RWPE1 (cell line): ENCODE measurements at regions not wholly inside any gene's neighbourhood (a gene's known extent, or its start where the extent isn't known, plus 50 kb on each side); places are given as distances from the start of the nearest gene placed in this dataset.

Experiments
- CTCF ChIA-PET: fragments of 350-600 bp; sonication (Branson Sonifier 250); formaldehyde crosslinking; extraction: SDS; loops from one replicate; lab custom pipeline; 2021; lab: Yijun Ruan, JAX
- POLR2A ChIA-PET: fragments of 400-600 bp; formaldehyde crosslinking; extraction: SDS; loops from one replicate; lab custom pipeline; 2020; ENCODE audit warnings: antibody characterized with exemption; ENCODE audit not compliant: low non-redundant PET; lab: Yijun Ruan, JAX
- DNase-seq: peaks from one replicate; pipeline ENCODE4 v3.0.0; 2012; ENCODE audit warnings: low spot score
- H3K27ac ChIP-seq: fragments of 450-650 bp; 2 replicates; pipeline ENCODE4 v1.5.1; 2017
- CTCF ChIP-seq: fragments of 450-650 bp; conservative IDR thresholded peaks from 2 replicates; pipeline ENCODE4 v1.5.1; 2017; ENCODE audit warnings: low read depth, mild to moderate bottlenecking

- DNase-seq = no peak
- POLR2A ChIA-PET = no interaction called here
- CTCF ChIA-PET = interaction anchor here (0.6 kb wide), 1 partner anchor 266 kb away, joined by 3 read pairs; no protein-coding TSS in a partner anchor
- H3K27ac ChIP-seq = no peak overlapping the region
- TF ChIP-seq CTCF = no peak
Observed at GRCh38 chr2:60371681-60372080, 181.8 kb downstream of the BCL11A start.

DNA sequence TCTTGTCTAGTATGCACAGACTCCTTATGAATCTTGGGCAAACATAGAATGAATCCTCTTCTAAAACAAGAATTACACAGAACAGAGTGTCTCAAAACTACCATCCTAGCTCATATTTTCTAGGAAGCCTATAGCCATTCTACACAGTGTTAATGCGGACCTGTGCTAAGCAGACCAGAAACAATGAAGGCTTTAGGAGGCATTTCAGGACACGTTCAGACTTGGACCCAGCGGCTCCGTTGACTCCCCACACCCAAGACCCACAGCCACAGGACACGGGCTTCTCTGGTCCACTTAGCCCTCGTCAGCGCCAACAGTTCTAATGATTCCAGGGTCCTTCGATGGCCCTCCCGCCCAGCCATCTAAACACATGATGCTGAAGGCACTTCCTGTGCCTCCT lies 182.2 kb downstream of the BCL11A start:
- CTCF ChIA-PET = no interaction called here
- H3K27ac ChIP-seq = no peak overlapping the region
- TF ChIP-seq CTCF = no peak
- DNase-seq = no peak
- POLR2A ChIA-PET = no interaction called here

GRCh38 chr2:60370814-60371213 lies 182.6 kb downstream of the BCL11A start:
- no peak overlapping the region for H3K27ac ChIP-seq
- ChIA-PET POLR2A (no interaction called here), CTCF (no interaction called here)
- TF ChIP-seq CTCF = no peak
- no peak for DNase-seq

DNA sequence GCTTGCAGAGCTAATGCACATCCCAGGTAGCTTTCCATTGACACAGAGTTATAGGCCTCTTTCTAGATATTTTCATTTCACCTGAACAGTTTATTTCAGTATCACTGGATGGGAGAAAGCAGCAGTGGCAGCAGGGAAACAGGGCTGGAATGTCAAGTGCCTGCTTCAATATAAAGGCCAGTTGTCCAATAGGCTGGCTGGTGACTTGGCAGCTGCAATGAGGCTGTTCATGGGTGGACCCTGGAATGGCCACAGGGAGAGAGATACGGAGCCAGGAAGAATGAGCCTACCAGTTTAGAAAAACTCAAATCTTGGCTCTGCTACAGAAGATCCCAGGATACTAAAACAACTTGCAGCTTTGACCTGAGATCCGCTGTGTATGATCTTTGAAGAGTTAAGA lies 185.0 kb downstream of the BCL11A start:
- CTCF ChIA-PET = no interaction called here
- no peak for TF ChIP-seq CTCF
- H3K27ac ChIP-seq = no peak overlapping the region
- POLR2A ChIA-PET = no interaction called here
- no peak for DNase-seq

DNA sequence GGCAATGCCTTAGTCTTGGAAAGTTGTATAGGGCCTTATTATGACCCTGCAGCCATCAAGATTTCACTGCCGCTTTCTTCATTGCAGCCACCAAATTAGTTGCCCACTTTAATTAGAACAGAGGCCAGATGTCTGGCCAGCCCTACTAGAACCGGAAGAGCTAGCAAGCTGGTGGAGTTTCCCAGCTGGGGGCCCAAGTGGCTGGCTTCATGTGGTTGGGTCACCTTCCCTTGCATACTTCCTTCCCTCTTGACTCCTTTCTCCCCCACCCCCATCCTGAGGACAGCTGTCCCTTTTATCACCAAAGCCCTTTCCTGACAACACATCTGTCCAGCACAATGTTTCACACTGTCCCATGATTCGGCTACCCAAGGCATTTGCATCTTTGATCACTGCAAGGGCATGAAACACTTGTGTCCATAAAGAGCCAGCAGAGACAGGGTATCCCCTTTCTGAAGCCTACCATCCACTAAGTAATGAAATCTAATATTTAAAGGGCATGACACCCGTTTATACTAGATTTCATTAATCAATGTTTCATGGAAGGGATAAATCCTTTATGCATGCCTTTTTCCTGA lies 187.2 kb downstream of the BCL11A start:
- POLR2A ChIA-PET = no interaction called here

DNA sequence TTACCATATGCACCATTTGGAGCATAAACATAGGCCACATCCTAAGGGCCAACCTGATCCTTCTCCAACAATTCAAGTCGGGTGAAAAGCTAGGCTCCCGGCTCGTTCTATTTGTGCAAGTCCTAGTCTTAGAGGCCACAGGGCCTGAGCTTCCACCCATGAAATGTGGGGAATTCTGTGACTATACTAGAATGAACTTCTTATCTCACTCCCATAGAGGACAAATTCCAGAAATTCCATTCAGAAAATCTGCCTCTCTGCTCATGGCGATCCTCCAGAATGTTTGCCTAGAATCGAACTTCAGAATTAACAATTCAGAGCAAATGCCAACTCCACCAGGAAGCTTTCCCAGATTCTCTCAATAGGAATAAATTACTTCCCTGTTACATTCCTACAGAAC lies 187.9 kb downstream of the BCL11A start:
- no peak for DNase-seq
- no peak for TF ChIP-seq CTCF
- POLR2A ChIA-PET = no interaction called here
- CTCF ChIA-PET = no interaction called here
- H3K27ac ChIP-seq = no peak overlapping the region

More for the DNA sequence above, 187.2 kb downstream of the BCL11A start:
- DNase-seq = no peak
- no peak overlapping the region for H3K27ac ChIP-seq
- TF ChIP-seq CTCF = no peak
- CTCF ChIA-PET = no interaction called here
